Neural crest cell (in vitro differentiated cells): ENCODE measurements at regions not wholly inside any gene's neighbourhood (a gene's known extent, or its start where the extent isn't known, plus 50 kb on each side); places are given as distances from the start of the nearest gene placed in this dataset.

Experiments
- DNase-seq: peaks from one replicate; pipeline ENCODE4 v3.0.0; 2021; ENCODE audit warnings: low read depth, mixed read lengths, low spot score
- H3K27ac Mint-ChIP-seq: one replicate; pipeline ENCODE4 v1.8.0; 2021; ENCODE audit warnings: mild to moderate bottlenecking, mixed read lengths; ENCODE audit not compliant: unreplicated experiment
- H3K27me3 Mint-ChIP-seq: 2 replicates; pipeline ENCODE4 v1.8.0; 2021; ENCODE audit warnings: low read depth, mild to moderate bottlenecking, mixed read lengths
- H3K36me3 Mint-ChIP-seq: 2 replicates; pipeline ENCODE4 v1.8.0; 2021; ENCODE audit warnings: low read depth, mild to moderate bottlenecking, mixed read lengths
- H3K4me1 Mint-ChIP-seq: 2 replicates; pipeline ENCODE4 v1.8.0; 2021; ENCODE audit warnings: mixed read lengths
- H3K4me3 Mint-ChIP-seq: one replicate; pipeline ENCODE4 v1.8.0; 2021; ENCODE audit warnings: mild to moderate bottlenecking, mixed read lengths
- H3K9me3 Mint-ChIP-seq: 2 replicates; pipeline ENCODE4 v1.8.0; 2021; ENCODE audit warnings: mixed read lengths
- TF ChIP-seq, protein P1 (sequence below): fragments of 200-600 bp; sonication (generic); conservative IDR thresholded peaks from 2 replicates; pipeline ENCODE4 v1.5.0; 2021; ENCODE audit warnings: antibody characterized with exemption, mild to moderate bottlenecking

DNA sequence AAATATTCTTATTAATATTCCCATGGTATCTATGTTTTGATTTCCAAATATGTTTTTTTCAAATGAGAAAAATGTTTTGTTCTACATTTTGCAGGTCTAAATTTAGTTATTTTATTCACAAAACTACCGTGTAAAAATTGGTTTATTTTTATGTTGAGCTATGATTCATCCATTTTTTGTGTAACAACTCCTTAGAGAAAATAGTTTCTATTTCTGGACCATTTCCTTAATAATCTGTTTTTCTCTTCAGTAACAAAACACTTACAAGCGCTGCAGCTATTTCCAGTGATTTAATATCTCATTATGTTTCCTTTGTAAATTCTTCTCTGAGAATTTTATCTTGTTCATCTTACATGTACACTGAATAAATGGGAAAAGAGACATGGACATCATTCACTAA is 550.7 kb upstream of the SLITRK5 start:
- no peak overlapping the region for H3K27ac Mint-ChIP-seq
- H3K4me3 Mint-ChIP-seq = no peak overlapping the region
- H3K27me3 Mint-ChIP-seq = no peaks in the 10 kb centered on the region
- no peaks in the 10 kb centered on the region for H3K9me3 Mint-ChIP-seq
- no peak for DNase-seq
- H3K4me1 Mint-ChIP-seq = peaks cover 5% of the 10 kb centered on the region
- TF ChIP-seq, protein P1, sequence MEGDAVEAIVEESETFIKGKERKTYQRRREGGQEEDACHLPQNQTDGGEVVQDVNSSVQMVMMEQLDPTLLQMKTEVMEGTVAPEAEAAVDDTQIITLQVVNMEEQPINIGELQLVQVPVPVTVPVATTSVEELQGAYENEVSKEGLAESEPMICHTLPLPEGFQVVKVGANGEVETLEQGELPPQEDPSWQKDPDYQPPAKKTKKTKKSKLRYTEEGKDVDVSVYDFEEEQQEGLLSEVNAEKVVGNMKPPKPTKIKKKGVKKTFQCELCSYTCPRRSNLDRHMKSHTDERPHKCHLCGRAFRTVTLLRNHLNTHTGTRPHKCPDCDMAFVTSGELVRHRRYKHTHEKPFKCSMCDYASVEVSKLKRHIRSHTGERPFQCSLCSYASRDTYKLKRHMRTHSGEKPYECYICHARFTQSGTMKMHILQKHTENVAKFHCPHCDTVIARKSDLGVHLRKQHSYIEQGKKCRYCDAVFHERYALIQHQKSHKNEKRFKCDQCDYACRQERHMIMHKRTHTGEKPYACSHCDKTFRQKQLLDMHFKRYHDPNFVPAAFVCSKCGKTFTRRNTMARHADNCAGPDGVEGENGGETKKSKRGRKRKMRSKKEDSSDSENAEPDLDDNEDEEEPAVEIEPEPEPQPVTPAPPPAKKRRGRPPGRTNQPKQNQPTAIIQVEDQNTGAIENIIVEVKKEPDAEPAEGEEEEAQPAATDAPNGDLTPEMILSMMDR = no peak
- H3K36me3 Mint-ChIP-seq = no peaks in the 10 kb centered on the region

DNA sequence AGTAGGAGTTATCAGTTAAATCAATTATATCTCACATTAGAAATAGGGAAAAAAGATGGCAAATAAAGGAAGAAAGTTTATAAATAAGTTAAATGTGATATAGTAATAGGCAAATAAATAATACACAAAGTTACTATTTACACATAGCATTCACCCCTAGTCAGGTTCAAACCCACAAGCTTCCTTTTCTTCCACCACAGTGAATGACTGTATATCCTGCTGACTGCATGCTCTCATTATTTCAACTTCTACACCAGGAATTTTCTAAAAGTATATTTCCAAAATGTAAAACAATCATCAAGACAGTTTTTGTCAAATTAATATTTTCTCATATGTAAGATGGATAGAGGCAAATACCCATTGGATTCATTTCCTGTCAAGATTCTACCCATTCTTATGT is 548.6 kb upstream of the SLITRK5 start:
- DNase-seq = no peak
- no peaks in the 10 kb centered on the region for H3K27me3 Mint-ChIP-seq
- TF ChIP-seq, protein P1 = no peak
- no peak overlapping the region for H3K27ac Mint-ChIP-seq
- no peak overlapping the region for H3K4me3 Mint-ChIP-seq
- no peaks in the 10 kb centered on the region for H3K36me3 Mint-ChIP-seq
- peaks cover 2% of the 10 kb centered on the region for H3K9me3 Mint-ChIP-seq
- peaks cover 5% of the 10 kb centered on the region for H3K4me1 Mint-ChIP-seq

DNA sequence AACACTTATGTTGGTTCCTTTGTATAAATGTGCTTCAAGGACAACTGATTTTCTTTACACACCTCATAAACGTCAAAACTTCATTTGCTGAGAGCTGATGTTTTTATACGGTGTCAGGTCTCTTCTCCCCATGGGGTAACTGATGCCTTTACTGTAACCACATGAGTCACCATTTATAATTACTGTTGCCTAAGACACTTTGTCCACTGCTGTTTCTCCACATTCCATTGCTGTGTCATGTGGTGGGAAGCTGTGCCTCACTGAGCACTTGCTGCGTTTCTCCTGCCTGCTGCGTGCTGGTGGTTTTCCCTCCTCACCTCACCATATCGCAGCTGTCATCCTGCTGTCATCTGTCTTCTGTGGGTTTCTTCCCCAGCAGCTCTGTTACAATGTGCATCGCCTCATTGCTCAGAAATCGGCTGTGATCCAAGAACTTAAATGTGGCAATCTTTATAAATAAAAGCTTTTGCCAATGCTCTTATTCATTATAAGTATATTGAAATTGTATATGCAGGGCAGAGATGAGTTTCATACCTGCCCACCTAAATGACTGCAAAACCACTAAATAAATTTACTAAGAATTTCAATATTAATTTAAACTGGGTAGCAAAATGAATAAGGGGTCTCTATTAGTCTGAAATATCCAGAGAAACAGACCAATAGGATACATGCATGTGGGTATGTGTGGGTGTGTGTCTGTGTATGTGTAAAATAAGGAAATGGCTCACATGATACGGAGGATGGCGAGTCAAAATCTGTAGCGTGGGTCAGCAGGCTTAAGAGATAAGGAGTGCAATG is 547.0 kb upstream of the SLITRK5 start:
- no peaks in the 10 kb centered on the region for H3K36me3 Mint-ChIP-seq
- H3K4me1 Mint-ChIP-seq = peaks cover 13% of the 10 kb centered on the region
- peak overlapping the region; percentile 95 for H3K27ac Mint-ChIP-seq
- no peaks in the 10 kb centered on the region for H3K27me3 Mint-ChIP-seq
- no peak for DNase-seq
- no peak overlapping the region for H3K4me3 Mint-ChIP-seq
- TF ChIP-seq, protein P1 = no peak
- peaks cover 2% of the 10 kb centered on the region for H3K9me3 Mint-ChIP-seq

DNA sequence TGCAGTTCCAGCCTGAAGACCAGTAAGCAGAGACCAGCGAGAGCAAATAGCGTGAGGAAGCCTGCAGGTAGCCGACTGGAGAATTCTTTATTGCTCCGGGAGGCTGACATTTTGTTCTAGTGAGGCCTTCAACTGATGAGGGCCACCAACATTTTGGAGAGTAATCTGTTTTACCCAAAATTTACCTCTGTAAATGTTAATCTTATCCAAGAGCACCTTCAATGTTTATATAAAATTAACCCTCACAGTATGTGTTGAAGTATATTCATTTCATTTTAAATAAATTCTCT is 546.4 kb upstream of the SLITRK5 start:
- TF ChIP-seq, protein P1 = no peak
- Mint-ChIP-seq H3K36me3 (no peaks in the 10 kb centered on the region), H3K4me3 (no peak overlapping the region), H3K4me1 (peaks cover 17% of the 10 kb centered on the region), H3K27ac (peak overlapping the region; percentile 95), H3K9me3 (peaks cover 2% of the 10 kb centered on the region), H3K27me3 (no peaks in the 10 kb centered on the region)
- no peak for DNase-seq

DNA sequence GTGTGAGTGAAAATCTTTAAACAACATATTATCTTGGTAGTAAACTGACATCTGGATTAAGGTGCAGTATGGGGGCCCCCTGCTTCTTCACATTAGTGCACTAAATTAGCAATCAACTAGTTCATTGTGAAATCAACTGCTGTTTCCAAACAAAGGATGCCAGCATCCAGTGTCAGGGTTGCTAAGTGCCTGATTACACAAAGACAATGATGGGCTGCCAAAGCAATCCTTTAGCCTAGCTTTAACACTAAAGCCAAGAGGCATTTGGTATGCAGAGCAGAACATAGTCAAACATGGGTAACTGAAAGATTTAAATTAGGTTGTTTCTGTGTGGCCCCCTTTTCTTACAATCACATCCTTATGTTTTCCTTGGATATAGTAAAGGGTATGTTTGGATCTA is 543.1 kb upstream of the SLITRK5 start:
- DNase-seq = no peak
- Mint-ChIP-seq H3K4me3 (no peak overlapping the region), H3K27me3 (no peaks in the 10 kb centered on the region), H3K9me3 (peaks cover 2% of the 10 kb centered on the region), H3K36me3 (no peaks in the 10 kb centered on the region), H3K27ac (no peak overlapping the region), H3K4me1 (peaks cover 25% of the 10 kb centered on the region)
- TF ChIP-seq, protein P1 = no peak
